HEK293 (cell line): ENCODE measurements at regions not wholly inside any gene's neighbourhood (a gene's known extent, or its start where the extent isn't known, plus 50 kb on each side); places are given as distances from the start of the nearest gene placed in this dataset.

ENCODE experiments used
- FEZF1 ChIP-seq: fragments of 450-650 bp; formaldehyde crosslinking; IDR thresholded peaks from 2 replicates; pipeline ENCODE4 v1.5.1; 2016; ENCODE audit warnings: missing biosample characterization, missing genetic modification characterization
- IKZF3 ChIP-seq: fragments of 450-650 bp; IDR thresholded peaks from 2 replicates; pipeline ENCODE4 v1.5.0; 2018; ENCODE audit warnings: missing biosample characterization, mild to moderate bottlenecking, missing genetic modification characterization, moderate library complexity
- OVOL3 ChIP-seq: fragments of 450-650 bp; formaldehyde crosslinking; IDR thresholded peaks from 2 replicates; pipeline ENCODE4 v1.5.1; 2016; ENCODE audit warnings: missing biosample characterization, missing genetic modification characterization
- SCRT2 ChIP-seq: fragments of 450-650 bp; formaldehyde crosslinking; IDR thresholded peaks from 2 replicates; pipeline ENCODE4 v1.5.1; 2016; ENCODE audit warnings: missing biosample characterization, missing genetic modification characterization
- ZFP41 ChIP-seq: fragments of 450-650 bp; formaldehyde crosslinking; IDR thresholded peaks from 2 replicates; pipeline ENCODE4 v1.5.1; 2016; ENCODE audit warnings: missing biosample characterization, missing genetic modification characterization, borderline replicate concordance
- ZIC2 ChIP-seq: fragments of 450-650 bp; formaldehyde crosslinking; IDR thresholded peaks from 2 replicates; pipeline ENCODE4 v1.5.1; 2016; ENCODE audit warnings: missing biosample characterization, missing genetic modification characterization
- ZNF10 ChIP-seq: fragments of 450-650 bp; formaldehyde crosslinking; IDR thresholded peaks from 2 replicates; pipeline ENCODE4 v1.5.1; 2017; ENCODE audit warnings: missing biosample characterization, missing genetic modification characterization
- ZNF132 ChIP-seq: fragments of 450-650 bp; formaldehyde crosslinking; IDR thresholded peaks from 2 replicates; pipeline ENCODE4 v1.5.1; 2017; ENCODE audit warnings: missing biosample characterization, missing genetic modification characterization, borderline replicate concordance
- ZNF2 ChIP-seq: fragments of 450-650 bp; formaldehyde crosslinking; IDR thresholded peaks from 2 replicates; pipeline ENCODE4 v1.5.1; 2016; ENCODE audit warnings: missing biosample characterization, missing genetic modification characterization
- ZNF211 ChIP-seq: fragments of 450-650 bp; formaldehyde crosslinking; IDR thresholded peaks from 2 replicates; pipeline ENCODE4 v1.5.1; 2016; ENCODE audit warnings: low read depth, missing biosample characterization, missing genetic modification characterization
- ZNF23 ChIP-seq: fragments of 450-650 bp; formaldehyde crosslinking; IDR thresholded peaks from 2 replicates; pipeline ENCODE4 v1.5.1; 2016; ENCODE audit warnings: missing biosample characterization, missing genetic modification characterization, borderline replicate concordance
- ZNF266 ChIP-seq: fragments of 450-650 bp; formaldehyde crosslinking; IDR thresholded peaks from 2 replicates; pipeline ENCODE4 v1.5.1; 2016; ENCODE audit warnings: missing biosample characterization, missing genetic modification characterization, low read depth
- ZNF274 ChIP-seq, 2 experiments: fragments of 200-500 bp in 1 of 2; fragments of 450-650 bp in 1 of 2; sonication (Bioruptor generic) in 1 of 2; formaldehyde crosslinking in 1 of 2; IDR thresholded peaks; 2 replicates each; pipeline versions ENCODE4 v1.5.1 to v1.6.1; 2014 to 2016; ENCODE audit warnings: borderline replicate concordance in 1 of 2, inconsistent platforms in 1 of 2, low read length in 1 of 2, missing biosample characterization in 1 of 2, missing genetic modification characterization in 1 of 2
- ZNF324 ChIP-seq: fragments of 450-650 bp; formaldehyde crosslinking; IDR thresholded peaks from 2 replicates; pipeline ENCODE4 v1.5.1; 2016; ENCODE audit warnings: missing biosample characterization, missing genetic modification characterization
- ZNF335 ChIP-seq: fragments of 450-650 bp; formaldehyde crosslinking; conservative IDR thresholded peaks from 2 replicates; pipeline ENCODE4 v1.5.1; 2016; ENCODE audit warnings: missing biosample characterization, missing genetic modification characterization
- ZNF341 ChIP-seq: fragments of 450-650 bp; formaldehyde crosslinking; IDR thresholded peaks from 2 replicates; pipeline ENCODE4; 2016; ENCODE audit warnings: low read depth, missing biosample characterization, missing genetic modification characterization
- ZNF366 ChIP-seq: fragments of 450-650 bp; formaldehyde crosslinking; conservative IDR thresholded peaks from 2 replicates; pipeline ENCODE4 v1.5.1; 2016; ENCODE audit warnings: missing biosample characterization, missing genetic modification characterization
- ZNF394 ChIP-seq: fragments of 450-650 bp; formaldehyde crosslinking; IDR thresholded peaks from 2 replicates; pipeline ENCODE4 v1.5.1; 2016; ENCODE audit warnings: missing biosample characterization, missing genetic modification characterization, mild to moderate bottlenecking, moderate library complexity, borderline replicate concordance
- ZNF433 ChIP-seq: fragments of 450-650 bp; formaldehyde crosslinking; IDR thresholded peaks from 2 replicates; pipeline ENCODE4 v1.5.1; 2016; ENCODE audit warnings: missing biosample characterization, missing genetic modification characterization, low read depth
- ZNF501 ChIP-seq: fragments of 450-650 bp; formaldehyde crosslinking; IDR thresholded peaks from 2 replicates; pipeline ENCODE4 v1.5.1; 2016; ENCODE audit warnings: missing biosample characterization, missing genetic modification characterization
- ZNF548 ChIP-seq: fragments of 450-650 bp; formaldehyde crosslinking; IDR thresholded peaks from 2 replicates; pipeline ENCODE4 v1.5.1; 2016; ENCODE audit warnings: missing biosample characterization, missing genetic modification characterization
- ZNF549 ChIP-seq: fragments of 450-650 bp; IDR thresholded peaks from 2 replicates; pipeline ENCODE4 v1.5.1; 2018; ENCODE audit warnings: missing biosample characterization, missing genetic modification characterization, mild to moderate bottlenecking, inconsistent platforms, moderate library complexity
- ZNF600 ChIP-seq: fragments of 450-650 bp; formaldehyde crosslinking; IDR thresholded peaks from 2 replicates; pipeline ENCODE4 v1.5.1; 2016; ENCODE audit warnings: missing biosample characterization, missing genetic modification characterization
- ZNF629 ChIP-seq: fragments of 450-650 bp; formaldehyde crosslinking; IDR thresholded peaks from 2 replicates; pipeline ENCODE4 v1.5.1; 2017; ENCODE audit warnings: missing biosample characterization, missing genetic modification characterization
- ZNF701 ChIP-seq: fragments of 450-650 bp; formaldehyde crosslinking; IDR thresholded peaks from 2 replicates; pipeline ENCODE4 v1.5.1; 2016; ENCODE audit warnings: missing biosample characterization, missing genetic modification characterization
- ZNF777 ChIP-seq: fragments of 450-650 bp; formaldehyde crosslinking; IDR thresholded peaks from 2 replicates; pipeline ENCODE4 v1.5.1; 2017; ENCODE audit warnings: missing biosample characterization, missing genetic modification characterization, borderline replicate concordance
- ZNF843 ChIP-seq: fragments of 450-650 bp; formaldehyde crosslinking; IDR thresholded peaks from 2 replicates; pipeline ENCODE4 v1.5.1; 2016; ENCODE audit warnings: missing biosample characterization, missing genetic modification characterization
- TF ChIP-seq, protein P1 (sequence below): fragments of 450-650 bp; formaldehyde crosslinking; IDR thresholded peaks from 2 replicates; pipeline ENCODE4 v1.5.1; 2017; ENCODE audit warnings: missing biosample characterization, missing genetic modification characterization
- TF ChIP-seq, protein P2 (sequence below): fragments of 450-650 bp; formaldehyde crosslinking; IDR thresholded peaks from 2 replicates; pipeline ENCODE4 v1.5.1; 2016; ENCODE audit warnings: missing biosample characterization, missing genetic modification characterization
- TF ChIP-seq, protein P3 (sequence below): fragments of 450-650 bp; IDR thresholded peaks from 2 replicates; pipeline ENCODE4 v1.5.1; 2018; ENCODE audit warnings: missing biosample characterization, missing genetic modification characterization
- TF ChIP-seq, protein P4 (sequence below): fragments of 450-650 bp; formaldehyde crosslinking; IDR thresholded peaks from 2 replicates; pipeline ENCODE4 v1.5.1; 2017; ENCODE audit warnings: missing biosample characterization, mild to moderate bottlenecking, missing genetic modification characterization, moderate library complexity
- TF ChIP-seq, protein P5 (sequence below): fragments of 450-650 bp; formaldehyde crosslinking; IDR thresholded peaks from 2 replicates; pipeline ENCODE4 v1.5.1; 2016; ENCODE audit warnings: missing biosample characterization, missing genetic modification characterization

DNA sequence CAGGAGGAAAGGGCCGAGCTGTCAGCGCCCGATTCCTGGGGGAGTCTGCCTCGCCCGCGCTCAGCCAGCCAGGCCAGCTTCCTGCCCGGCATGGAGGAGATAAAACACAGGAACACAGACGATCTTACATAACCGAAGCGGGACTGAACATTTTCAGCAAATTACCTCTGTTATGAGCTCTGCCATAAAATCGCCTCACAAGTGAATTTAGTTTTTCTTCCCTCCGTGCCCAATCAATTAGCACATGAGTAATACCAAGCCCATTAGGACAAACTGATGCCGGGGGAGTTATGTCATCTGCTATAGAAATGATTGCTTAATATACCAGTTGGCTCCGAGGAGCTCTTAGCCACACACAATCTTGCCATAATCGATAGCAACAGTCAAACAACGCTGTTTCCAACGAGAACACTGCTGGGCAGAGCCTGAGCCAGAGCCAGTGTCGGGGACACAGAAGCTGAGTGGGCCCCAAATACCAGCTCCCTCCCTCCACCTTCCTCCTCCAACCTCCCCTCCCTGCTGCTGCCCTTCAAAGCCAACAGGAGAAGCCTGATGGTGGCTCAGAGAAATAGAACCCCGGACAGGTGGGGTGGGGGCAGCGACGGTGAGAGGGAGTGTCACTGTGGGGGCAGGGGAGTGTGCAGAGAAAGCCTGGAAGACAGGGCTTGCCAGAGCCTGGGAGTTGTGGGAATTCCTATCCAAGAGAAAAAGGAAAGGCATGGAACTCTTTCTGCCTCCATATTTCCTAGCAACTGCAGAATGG, 279.4 kb upstream of the TLE3 start (continued):
- TF ChIP-seq ZNF266 (tag by site-specific recombination) (no peak), ZNF324 (tag by site-specific recombination) (peak; percentile 58; the same call in 1 of the 2 replicates), ZNF549 (tag by site-specific recombination) (no peak), IKZF3 (peak; percentile 62), ZNF629 (tag by site-specific recombination) (peak; percentile 78), ZNF10 (tag by site-specific recombination) (no peak), ZNF501 (no peak), ZNF433 (no peak), OVOL3 (tag by site-specific recombination) (no peak), ZNF548 (tag by site-specific recombination) (no peak), ZNF843 (tag by site-specific recombination) (no peak), FEZF1 (no peak), ZIC2 (tag by site-specific recombination) (no peak), ZNF701 (tag by site-specific recombination) (no peak), ZNF2 (tag by site-specific recombination) (peak; percentile 60; the same call in 1 of the 2 replicates), ZNF23 (no peak), ZNF341 (tag by site-specific recombination) (no peak), ZNF274 (IDR thresholded peaks at IDR 0.05; ENCODE audit: low read length) (no peak), ZNF274 (tag by site-specific recombination; IDR thresholded peaks at IDR 0.05; ENCODE audit: borderline replicate concordance) (no peak), ZNF777 (tag by site-specific recombination) (no peak), ZNF211 (no peak), SCRT2 (tag by site-specific recombination) (no peak; the same call in none of the 2 replicates), ZNF132 (tag by site-specific recombination) (no peak), ZNF600 (tag by site-specific recombination) (peak; percentile 98), ZNF335 (peak; percentile 63), ZNF366 (tag by site-specific recombination) (peak; percentile 75), ZFP41 (tag by site-specific recombination) (no peak), ZNF394 (tag by site-specific recombination) (0 out of 2 replicates have a peak, but pooled peaks have one; percentile 38)
- TF ChIP-seq, protein P1, sequence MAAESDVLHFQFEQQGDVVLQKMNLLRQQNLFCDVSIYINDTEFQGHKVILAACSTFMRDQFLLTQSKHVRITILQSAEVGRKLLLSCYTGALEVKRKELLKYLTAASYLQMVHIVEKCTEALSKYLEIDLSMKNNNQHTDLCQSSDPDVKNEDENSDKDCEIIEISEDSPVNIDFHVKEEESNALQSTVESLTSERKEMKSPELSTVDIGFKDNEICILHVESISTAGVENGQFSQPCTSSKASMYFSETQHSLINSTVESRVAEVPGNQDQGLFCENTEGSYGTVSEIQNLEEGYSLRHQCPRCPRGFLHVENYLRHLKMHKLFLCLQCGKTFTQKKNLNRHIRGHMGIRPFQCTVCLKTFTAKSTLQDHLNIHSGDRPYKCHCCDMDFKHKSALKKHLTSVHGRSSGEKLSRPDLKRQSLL, result no peak
- TF ChIP-seq, protein P2, sequence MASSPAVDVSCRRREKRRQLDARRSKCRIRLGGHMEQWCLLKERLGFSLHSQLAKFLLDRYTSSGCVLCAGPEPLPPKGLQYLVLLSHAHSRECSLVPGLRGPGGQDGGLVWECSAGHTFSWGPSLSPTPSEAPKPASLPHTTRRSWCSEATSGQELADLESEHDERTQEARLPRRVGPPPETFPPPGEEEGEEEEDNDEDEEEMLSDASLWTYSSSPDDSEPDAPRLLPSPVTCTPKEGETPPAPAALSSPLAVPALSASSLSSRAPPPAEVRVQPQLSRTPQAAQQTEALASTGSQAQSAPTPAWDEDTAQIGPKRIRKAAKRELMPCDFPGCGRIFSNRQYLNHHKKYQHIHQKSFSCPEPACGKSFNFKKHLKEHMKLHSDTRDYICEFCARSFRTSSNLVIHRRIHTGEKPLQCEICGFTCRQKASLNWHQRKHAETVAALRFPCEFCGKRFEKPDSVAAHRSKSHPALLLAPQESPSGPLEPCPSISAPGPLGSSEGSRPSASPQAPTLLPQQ (tag by site-specific recombination), result peak; percentile 65
- TF ChIP-seq, protein P3, sequence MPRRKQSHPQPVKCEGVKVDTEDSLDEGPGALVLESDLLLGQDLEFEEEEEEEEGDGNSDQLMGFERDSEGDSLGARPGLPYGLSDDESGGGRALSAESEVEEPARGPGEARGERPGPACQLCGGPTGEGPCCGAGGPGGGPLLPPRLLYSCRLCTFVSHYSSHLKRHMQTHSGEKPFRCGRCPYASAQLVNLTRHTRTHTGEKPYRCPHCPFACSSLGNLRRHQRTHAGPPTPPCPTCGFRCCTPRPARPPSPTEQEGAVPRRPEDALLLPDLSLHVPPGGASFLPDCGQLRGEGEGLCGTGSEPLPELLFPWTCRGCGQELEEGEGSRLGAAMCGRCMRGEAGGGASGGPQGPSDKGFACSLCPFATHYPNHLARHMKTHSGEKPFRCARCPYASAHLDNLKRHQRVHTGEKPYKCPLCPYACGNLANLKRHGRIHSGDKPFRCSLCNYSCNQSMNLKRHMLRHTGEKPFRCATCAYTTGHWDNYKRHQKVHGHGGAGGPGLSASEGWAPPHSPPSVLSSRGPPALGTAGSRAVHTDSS (tag by site-specific recombination), result no peak
- TF ChIP-seq, protein P4, sequence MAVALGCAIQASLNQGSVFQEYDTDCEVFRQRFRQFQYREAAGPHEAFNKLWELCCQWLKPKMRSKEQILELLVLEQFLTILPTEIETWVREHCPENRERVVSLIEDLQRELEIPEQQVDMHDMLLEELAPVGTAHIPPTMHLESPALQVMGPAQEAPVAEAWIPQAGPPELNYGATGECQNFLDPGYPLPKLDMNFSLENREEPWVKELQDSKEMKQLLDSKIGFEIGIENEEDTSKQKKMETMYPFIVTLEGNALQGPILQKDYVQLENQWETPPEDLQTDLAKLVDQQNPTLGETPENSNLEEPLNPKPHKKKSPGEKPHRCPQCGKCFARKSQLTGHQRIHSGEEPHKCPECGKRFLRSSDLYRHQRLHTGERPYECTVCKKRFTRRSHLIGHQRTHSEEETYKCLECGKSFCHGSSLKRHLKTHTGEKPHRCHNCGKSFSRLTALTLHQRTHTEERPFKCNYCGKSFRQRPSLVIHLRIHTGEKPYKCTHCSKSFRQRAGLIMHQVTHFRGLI (tag by site-specific recombination), result peak; percentile 34; the same call in 1 of the 2 replicates
- TF ChIP-seq, protein P5, sequence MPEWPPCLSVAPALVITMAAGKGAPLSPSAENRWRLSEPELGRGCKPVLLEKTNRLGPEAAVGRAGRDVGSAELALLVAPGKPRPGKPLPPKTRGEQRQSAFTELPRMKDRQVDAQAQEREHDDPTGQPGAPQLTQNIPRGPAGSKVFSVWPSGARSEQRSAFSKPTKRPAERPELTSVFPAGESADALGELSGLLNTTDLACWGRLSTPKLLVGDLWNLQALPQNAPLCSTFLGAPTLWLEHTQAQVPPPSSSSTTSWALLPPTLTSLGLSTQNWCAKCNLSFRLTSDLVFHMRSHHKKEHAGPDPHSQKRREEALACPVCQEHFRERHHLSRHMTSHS (tag by site-specific recombination), result no peak
